MCF 10A (cell line): ENCODE measurements at regions not wholly inside any gene's neighbourhood (a gene's known extent, or its start where the extent isn't known, plus 50 kb on each side); places are given as distances from the start of the nearest gene placed in this dataset.
"Not testable (repeated sequence)": the region's sequence is repeated elsewhere in the genome, so short reads cannot be mapped to it uniquely, and the experiment has no call there.

ENCODE experiments used
- BruUV-seq: library from RNA; stranded (reverse); fragments of 400-500 nt; replicated peaks from 2 replicates; lab custom pipeline; 2021; lab: Mats Ljungman, UMichigan
- CTCF ChIA-PET: fragments of 300-600 bp; sonication (Branson Sonifier 250); formaldehyde crosslinking; extraction: SDS; loops from one replicate; lab custom pipeline; 2021; ENCODE audit warnings: antibody characterized with exemption, inconsistent platforms; lab: Yijun Ruan, JAX
- POLR2A ChIA-PET: fragments of 300-600, 350-650 bp; sonication (Branson Sonifier 250); formaldehyde crosslinking; extraction: SDS; loops from one replicate; lab custom pipeline; 2020; ENCODE audit warnings: antibody characterized with exemption, inconsistent platforms; lab: Yijun Ruan, JAX
- DNase-seq: peaks from one replicate; pipeline ENCODE4 v3.0.0-alpha.2; 2018; ENCODE audit not compliant: unreplicated experiment
- H3K27ac Mint-ChIP-seq: one replicate; pipeline ENCODE4 v1.8.0; 2022; ENCODE audit warnings: mild to moderate bottlenecking, low read depth, mixed read lengths; ENCODE audit not compliant: unreplicated experiment
- H3K27me3 Mint-ChIP-seq: one replicate; pipeline ENCODE4 v1.8.0; 2022; ENCODE audit warnings: mixed read lengths; ENCODE audit not compliant: insufficient read depth, unreplicated experiment
- H3K36me3 Mint-ChIP-seq: one replicate; pipeline ENCODE4 v1.8.0; 2022; ENCODE audit warnings: mild to moderate bottlenecking, moderate library complexity, mixed read lengths; ENCODE audit not compliant: insufficient read depth, unreplicated experiment
- H3K4me1 Mint-ChIP-seq: one replicate; pipeline ENCODE4 v1.8.0; 2022; ENCODE audit warnings: mixed read lengths; ENCODE audit not compliant: insufficient read depth, unreplicated experiment
- H3K4me3 Mint-ChIP-seq: one replicate; pipeline ENCODE4 v1.8.0; 2022; ENCODE audit warnings: mild to moderate bottlenecking, moderate library complexity, mixed read lengths; ENCODE audit not compliant: unreplicated experiment
- H3K9me3 Mint-ChIP-seq: one replicate; pipeline ENCODE4 v1.8.0; 2022; ENCODE audit warnings: mixed read lengths; ENCODE audit not compliant: unreplicated experiment
- intact Hi-C: fragments of 100-400 bp; cut with micrococcal nuclease; formaldehyde crosslinking; loops from 2 replicates; pipeline ENCODE4 v1.14.1; 2022
- TF ChIP-seq, protein P1 (sequence below): fragments of 200-600 bp; IDR thresholded peaks from one replicate; pipeline ENCODE4 v1.8.0; 2022; ENCODE audit warnings: antibody characterized with exemption, mild to moderate bottlenecking; ENCODE audit not compliant: unreplicated experiment

DNA sequence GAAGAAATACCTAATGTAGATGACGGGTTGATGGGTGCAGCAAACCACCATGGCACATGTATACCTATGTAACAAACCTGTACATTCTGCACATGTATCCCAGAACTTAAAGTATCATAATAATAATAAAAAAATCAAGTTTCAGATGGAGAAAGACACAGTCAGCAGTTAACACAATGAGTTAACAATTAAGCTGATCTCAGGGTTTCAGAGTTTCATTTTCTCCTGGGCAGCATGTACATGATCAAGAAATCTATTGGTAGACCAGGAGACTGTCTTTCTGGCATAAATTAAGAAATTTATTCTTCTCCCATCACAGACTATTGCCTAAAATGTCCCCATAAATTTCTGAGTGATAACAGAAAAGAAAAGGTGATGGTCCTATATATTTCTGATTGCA lies 155.3 kb downstream of the RAD51AP2 start:
- no peaks in the 10 kb centered on the region for H3K4me1 Mint-ChIP-seq
- H3K9me3 Mint-ChIP-seq = no peaks in the 10 kb centered on the region
- no peak overlapping the region for H3K27ac Mint-ChIP-seq
- peaks cover 32% of the 10 kb centered on the region for H3K27me3 Mint-ChIP-seq
- no peak for DNase-seq
- H3K4me3 Mint-ChIP-seq = no peak overlapping the region
- no TSS peak for BruUV-seq
- ChIA-PET CTCF (no interaction called here), POLR2A (no interaction called here)
- intact Hi-C loops = no loop called here
- no peaks in the 10 kb centered on the region for H3K36me3 Mint-ChIP-seq
- TF ChIP-seq, protein P1, sequence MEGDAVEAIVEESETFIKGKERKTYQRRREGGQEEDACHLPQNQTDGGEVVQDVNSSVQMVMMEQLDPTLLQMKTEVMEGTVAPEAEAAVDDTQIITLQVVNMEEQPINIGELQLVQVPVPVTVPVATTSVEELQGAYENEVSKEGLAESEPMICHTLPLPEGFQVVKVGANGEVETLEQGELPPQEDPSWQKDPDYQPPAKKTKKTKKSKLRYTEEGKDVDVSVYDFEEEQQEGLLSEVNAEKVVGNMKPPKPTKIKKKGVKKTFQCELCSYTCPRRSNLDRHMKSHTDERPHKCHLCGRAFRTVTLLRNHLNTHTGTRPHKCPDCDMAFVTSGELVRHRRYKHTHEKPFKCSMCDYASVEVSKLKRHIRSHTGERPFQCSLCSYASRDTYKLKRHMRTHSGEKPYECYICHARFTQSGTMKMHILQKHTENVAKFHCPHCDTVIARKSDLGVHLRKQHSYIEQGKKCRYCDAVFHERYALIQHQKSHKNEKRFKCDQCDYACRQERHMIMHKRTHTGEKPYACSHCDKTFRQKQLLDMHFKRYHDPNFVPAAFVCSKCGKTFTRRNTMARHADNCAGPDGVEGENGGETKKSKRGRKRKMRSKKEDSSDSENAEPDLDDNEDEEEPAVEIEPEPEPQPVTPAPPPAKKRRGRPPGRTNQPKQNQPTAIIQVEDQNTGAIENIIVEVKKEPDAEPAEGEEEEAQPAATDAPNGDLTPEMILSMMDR = no peak

DNA sequence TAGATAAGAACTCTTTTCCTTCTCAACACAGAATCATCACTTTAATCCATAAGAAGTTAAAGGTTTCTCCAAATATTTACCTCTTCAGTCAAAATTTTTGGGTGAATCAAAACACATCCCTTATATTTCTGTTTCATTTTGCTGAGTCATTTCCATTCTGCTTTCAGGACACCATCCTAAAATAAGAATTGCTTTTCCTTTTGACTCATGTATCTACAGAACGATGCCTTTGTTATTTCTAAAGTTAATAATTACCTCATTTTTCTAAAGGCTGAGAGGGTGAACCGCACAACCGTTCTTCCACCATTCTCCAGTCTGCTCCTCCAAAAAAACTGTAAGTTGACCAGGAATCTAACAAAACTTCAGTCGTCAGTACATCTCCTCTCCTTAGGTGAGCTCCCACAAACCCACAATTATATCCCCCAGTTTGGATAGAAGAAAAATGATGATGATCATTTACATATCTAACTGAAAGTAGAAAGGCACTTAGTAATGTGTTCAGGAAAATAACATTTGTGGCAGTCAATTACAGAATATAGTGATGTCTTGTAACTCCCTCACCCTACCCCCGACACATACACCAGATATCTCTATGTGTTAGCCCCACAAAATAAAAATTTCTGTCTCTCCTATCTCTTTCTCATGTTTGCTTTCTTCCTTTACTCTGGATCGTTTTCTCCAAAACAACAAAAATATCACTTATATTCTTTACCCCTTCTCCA lies 162.5 kb downstream of the RAD51AP2 start:
- no TSS peak for BruUV-seq
- ChIA-PET POLR2A (no interaction called here), CTCF (interaction anchor here (0.7 to 1.4 kb wide), 2 partner anchors 46 to 584 kb away, joined by 3 to 4 read pairs; no protein-coding TSS in a partner anchor)
- intact Hi-C loops = no loop called here
- H3K4me1 Mint-ChIP-seq = no peaks in the 10 kb centered on the region
- H3K27ac Mint-ChIP-seq = no peak overlapping the region
- no peak overlapping the region for H3K4me3 Mint-ChIP-seq
- H3K36me3 Mint-ChIP-seq = no peaks in the 10 kb centered on the region
- TF ChIP-seq, protein P1 = no peak
- DNase-seq = no peak
- H3K9me3 Mint-ChIP-seq = no peaks in the 10 kb centered on the region
- H3K27me3 Mint-ChIP-seq = no peaks in the 10 kb centered on the region

DNA sequence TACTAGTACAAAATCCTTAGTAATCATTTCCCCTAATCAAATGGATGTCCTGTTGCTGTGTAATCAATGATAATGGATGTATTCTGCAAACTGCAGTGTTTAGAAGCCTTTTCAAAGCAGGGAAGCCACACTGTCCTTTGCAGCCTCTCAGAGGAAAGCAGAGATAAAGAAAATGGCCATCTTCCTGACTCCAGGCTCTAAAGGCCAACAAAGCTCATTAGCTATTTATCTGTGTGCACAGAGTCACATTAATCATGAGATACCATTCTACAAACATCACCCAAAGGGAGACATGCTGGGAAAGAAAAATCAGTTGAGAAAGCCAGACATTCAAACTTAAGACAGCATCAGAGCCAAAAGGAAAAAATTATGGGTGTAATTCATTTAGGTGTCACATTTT lies 165.0 kb downstream of the RAD51AP2 start:
- DNase-seq = no peak

DNA sequence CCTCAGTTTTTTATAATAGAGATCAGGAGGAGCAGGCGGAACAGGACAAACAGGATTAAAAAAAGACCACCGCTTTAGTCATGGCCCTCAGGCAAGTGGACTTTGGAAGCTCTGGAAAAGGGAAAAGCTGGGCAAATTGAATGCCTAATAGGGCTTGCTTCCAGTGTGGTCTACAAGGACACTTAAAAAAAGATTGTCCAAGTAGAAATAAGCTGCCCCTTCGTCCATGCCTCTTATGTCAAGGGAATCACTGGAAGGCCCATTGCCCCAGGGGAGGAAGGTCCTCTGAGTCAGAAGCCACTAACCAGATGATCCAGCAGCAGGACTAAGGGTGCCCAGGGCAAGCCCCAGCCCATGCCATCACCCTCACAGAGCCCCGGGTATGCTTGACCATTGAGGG lies 175.5 kb downstream of the RAD51AP2 start:
- CTCF ChIA-PET, H3K27ac Mint-ChIP-seq, H3K27me3 Mint-ChIP-seq, intact Hi-C loops, H3K9me3 Mint-ChIP-seq, H3K4me1 Mint-ChIP-seq, DNase-seq, H3K36me3 Mint-ChIP-seq, H3K4me3 Mint-ChIP-seq, POLR2A ChIA-PET, BruUV-seq: not testable (repeated sequence)

More for the DNA sequence above, 165.0 kb downstream of the RAD51AP2 start:
- Mint-ChIP-seq H3K4me3 (no peak overlapping the region), H3K4me1 (no peaks in the 10 kb centered on the region), H3K9me3 (no peaks in the 10 kb centered on the region), H3K36me3 (no peaks in the 10 kb centered on the region), H3K27me3 (no peaks in the 10 kb centered on the region), H3K27ac (no peak overlapping the region)
- POLR2A ChIA-PET = no interaction called here
- intact Hi-C loops = no loop called here
- TF ChIP-seq, protein P1 = no peak
- CTCF ChIA-PET = interaction anchor here (0.7 kb wide), 1 partner anchor 253 kb away, joined by 4 read pairs; no protein-coding TSS in a partner anchor
- no TSS peak for BruUV-seq
